Endothelial cell (in vitro differentiated cells): ENCODE measurements at regions not wholly inside any gene's neighbourhood (a gene's known extent, or its start where the extent isn't known, plus 50 kb on each side); places are given as distances from the start of the nearest gene placed in this dataset.
"Not testable (repeated sequence)": the region's sequence is repeated elsewhere in the genome, so short reads cannot be mapped to it uniquely, and the experiment has no call there.

Experiments used
- DNase-seq: peaks from one replicate; pipeline ENCODE4 v3.0.0; 2021; ENCODE audit warnings: low spot score
- H3K27ac Mint-ChIP-seq: one replicate; pipeline ENCODE4 v1.8.0; 2021; ENCODE audit warnings: mixed read lengths, inconsistent platforms; ENCODE audit not compliant: unreplicated experiment
- H3K27me3 Mint-ChIP-seq: one replicate; pipeline ENCODE4 v1.8.0; 2021; ENCODE audit warnings: mild to moderate bottlenecking, moderate library complexity, mixed read lengths, inconsistent platforms; ENCODE audit not compliant: unreplicated experiment
- H3K36me3 Mint-ChIP-seq: one replicate; pipeline ENCODE4 v1.8.0; 2021; ENCODE audit warnings: mild to moderate bottlenecking, low read depth, mixed read lengths, inconsistent platforms; ENCODE audit not compliant: unreplicated experiment
- H3K4me1 Mint-ChIP-seq: one replicate; pipeline ENCODE4 v1.8.0; 2021; ENCODE audit warnings: mild to moderate bottlenecking, mixed read lengths, inconsistent platforms; ENCODE audit not compliant: unreplicated experiment
- H3K4me3 Mint-ChIP-seq: one replicate; pipeline ENCODE4 v1.8.0; 2021; ENCODE audit warnings: mild to moderate bottlenecking, mixed read lengths, inconsistent platforms; ENCODE audit not compliant: unreplicated experiment
- H3K9me3 Mint-ChIP-seq: one replicate; pipeline ENCODE4 v1.8.0; 2021; ENCODE audit warnings: mixed read lengths, inconsistent platforms; ENCODE audit not compliant: unreplicated experiment
- TF ChIP-seq, protein P1 (sequence below): fragments of 200-600 bp; sonication (generic); IDR thresholded peaks from one replicate; pipeline ENCODE4 v1.5.0; 2021; ENCODE audit warnings: antibody characterized with exemption; ENCODE audit not compliant: unreplicated experiment

DNA sequence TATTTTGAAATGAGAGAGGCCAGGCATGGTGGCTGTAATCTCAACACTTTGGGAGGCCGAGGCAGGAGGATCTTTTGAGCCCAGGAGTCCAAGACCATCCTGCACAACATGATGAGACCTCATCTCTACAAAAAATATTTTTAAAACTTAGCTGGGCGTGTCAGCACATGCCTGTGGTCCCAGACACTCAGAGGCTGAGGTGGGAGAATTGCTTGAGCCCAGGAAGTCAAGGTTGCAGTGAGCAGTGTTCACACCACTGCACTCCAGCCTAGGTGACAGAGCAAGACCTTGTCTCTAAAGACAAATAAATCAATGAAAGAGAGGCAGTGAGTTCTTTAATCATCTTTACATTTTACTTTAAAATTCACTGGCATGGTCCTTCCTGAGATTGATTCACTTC lies 124.5 kb downstream of the DUSP6 start:
- Mint-ChIP-seq H3K27ac (no peak overlapping the region), H3K4me3 (no peak overlapping the region), H3K9me3 (no peaks in the 10 kb centered on the region), H3K4me1 (peaks cover 19% of the 10 kb centered on the region), H3K36me3 (no peaks in the 10 kb centered on the region), H3K27me3 (no peaks in the 10 kb centered on the region)
- TF ChIP-seq, protein P1, sequence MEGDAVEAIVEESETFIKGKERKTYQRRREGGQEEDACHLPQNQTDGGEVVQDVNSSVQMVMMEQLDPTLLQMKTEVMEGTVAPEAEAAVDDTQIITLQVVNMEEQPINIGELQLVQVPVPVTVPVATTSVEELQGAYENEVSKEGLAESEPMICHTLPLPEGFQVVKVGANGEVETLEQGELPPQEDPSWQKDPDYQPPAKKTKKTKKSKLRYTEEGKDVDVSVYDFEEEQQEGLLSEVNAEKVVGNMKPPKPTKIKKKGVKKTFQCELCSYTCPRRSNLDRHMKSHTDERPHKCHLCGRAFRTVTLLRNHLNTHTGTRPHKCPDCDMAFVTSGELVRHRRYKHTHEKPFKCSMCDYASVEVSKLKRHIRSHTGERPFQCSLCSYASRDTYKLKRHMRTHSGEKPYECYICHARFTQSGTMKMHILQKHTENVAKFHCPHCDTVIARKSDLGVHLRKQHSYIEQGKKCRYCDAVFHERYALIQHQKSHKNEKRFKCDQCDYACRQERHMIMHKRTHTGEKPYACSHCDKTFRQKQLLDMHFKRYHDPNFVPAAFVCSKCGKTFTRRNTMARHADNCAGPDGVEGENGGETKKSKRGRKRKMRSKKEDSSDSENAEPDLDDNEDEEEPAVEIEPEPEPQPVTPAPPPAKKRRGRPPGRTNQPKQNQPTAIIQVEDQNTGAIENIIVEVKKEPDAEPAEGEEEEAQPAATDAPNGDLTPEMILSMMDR = no peak
- no peak for DNase-seq

DNA sequence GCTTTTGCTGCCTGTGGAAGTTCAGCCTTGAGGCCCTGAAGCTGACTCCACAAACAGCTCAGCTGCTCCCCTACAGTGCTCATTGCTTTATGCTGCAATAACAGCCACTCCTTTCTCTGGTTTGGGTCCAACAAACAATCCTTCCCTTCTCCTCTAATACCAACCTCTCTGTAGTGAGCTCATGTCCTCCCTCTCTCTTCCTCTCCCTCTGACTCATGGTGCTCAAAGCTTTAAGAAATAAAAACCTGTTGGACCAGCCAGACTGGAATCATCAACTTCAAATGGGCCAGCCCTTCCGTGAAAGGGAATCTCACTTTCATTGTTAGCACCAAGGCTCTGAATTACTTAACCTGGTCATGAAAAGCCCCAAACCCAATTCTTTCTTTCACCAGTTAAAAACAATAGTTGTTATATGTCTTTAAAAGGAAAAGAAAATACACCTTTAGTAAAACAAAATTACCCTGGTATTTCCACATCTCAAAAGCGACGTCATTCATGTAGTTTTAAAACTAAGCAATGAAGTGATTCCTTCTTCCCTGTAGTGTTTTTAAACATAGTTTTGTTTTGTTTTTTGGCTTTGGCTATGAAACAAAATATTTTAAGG lies 126.4 kb downstream of the DUSP6 start:
- no peaks in the 10 kb centered on the region for H3K27me3 Mint-ChIP-seq
- H3K9me3 Mint-ChIP-seq = no peaks in the 10 kb centered on the region
- peaks cover 1% of the 10 kb centered on the region for H3K36me3 Mint-ChIP-seq
- no peak for DNase-seq
- TF ChIP-seq, protein P1 = no peak
- H3K27ac Mint-ChIP-seq = no peak overlapping the region
- H3K4me1 Mint-ChIP-seq = peaks cover 17% of the 10 kb centered on the region
- H3K4me3 Mint-ChIP-seq = no peak overlapping the region

DNA sequence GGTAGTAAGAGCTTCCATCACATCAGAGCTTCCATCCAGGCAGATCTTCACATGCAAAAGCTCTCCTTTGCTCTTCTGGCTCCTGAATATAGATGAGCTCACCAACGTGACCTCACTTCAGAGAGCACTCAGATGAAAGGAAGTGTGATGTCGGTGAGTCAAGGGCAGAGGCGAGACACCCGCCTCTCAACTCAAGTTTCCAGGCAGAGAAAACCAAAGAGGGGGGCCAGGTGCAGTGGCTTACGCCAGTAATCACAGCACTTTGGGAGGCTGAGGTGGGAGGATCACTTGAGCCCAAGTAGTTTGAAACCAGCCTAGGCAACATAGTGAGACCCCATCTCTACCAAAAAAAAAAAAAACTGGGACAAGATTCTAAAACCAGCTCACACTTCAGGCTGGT lies 126.9 kb downstream of the DUSP6 start:
- H3K4me3 Mint-ChIP-seq = no peak overlapping the region
- peaks cover 12% of the 10 kb centered on the region for H3K4me1 Mint-ChIP-seq
- no peaks in the 10 kb centered on the region for H3K9me3 Mint-ChIP-seq
- peaks cover 6% of the 10 kb centered on the region for H3K36me3 Mint-ChIP-seq
- DNase-seq = no peak
- TF ChIP-seq, protein P1 = no peak
- H3K27me3 Mint-ChIP-seq = no peaks in the 10 kb centered on the region
- H3K27ac Mint-ChIP-seq = no peak overlapping the region

DNA sequence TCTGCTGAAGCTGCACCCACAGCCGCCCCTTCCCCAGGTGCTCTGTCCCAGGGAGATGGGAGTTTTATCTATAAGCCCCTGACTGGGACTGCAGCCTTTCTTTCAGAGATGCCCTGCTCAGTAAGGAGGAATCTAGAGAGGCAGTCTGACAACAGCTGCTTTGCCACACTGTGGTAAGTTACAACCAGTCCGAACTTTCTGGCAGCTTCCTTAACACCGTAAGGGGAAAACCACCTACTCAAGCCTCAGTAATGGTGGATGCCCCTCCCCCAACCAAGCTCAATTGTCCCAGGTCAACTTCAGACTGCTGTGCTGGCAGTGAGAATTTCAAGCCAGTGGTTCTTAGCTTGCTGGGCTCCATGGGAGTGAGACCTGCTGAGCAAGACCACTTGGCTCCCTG lies 129.7 kb downstream of the DUSP6 start:
- H3K27ac Mint-ChIP-seq, H3K27me3 Mint-ChIP-seq, DNase-seq, H3K36me3 Mint-ChIP-seq, H3K9me3 Mint-ChIP-seq, H3K4me3 Mint-ChIP-seq: not testable (repeated sequence)
- peaks cover 11% of the 10 kb centered on the region for H3K4me1 Mint-ChIP-seq

DNA sequence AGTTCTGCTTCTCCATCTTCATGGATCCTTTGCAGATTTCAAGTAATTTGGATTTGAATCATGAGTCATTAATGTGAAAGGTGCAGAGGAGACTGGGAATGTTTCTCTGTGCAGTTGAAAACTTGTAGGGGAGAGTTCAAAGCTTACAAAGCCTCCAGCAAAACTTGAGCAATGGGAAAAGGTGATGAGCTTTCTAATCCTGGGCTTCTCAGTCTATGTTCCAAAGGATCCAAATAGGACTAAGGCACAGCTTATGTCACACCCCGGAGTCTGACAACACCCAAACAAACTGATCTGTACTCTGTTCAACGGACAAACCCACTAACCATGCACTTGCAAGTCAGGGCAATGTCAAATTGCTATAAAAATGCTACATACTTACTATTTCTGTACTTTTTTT lies 134.8 kb downstream of the DUSP6 start:
- Mint-ChIP-seq H3K27ac (no peak overlapping the region), H3K4me3 (no peak overlapping the region), H3K36me3 (peaks cover 6% of the 10 kb centered on the region), H3K4me1 (peaks cover 27% of the 10 kb centered on the region), H3K27me3 (no peaks in the 10 kb centered on the region), H3K9me3 (no peaks in the 10 kb centered on the region)
- TF ChIP-seq, protein P1 = no peak
- no peak for DNase-seq
